GF-D8 (cell line): ENCODE measurements at regions not wholly inside any gene's neighbourhood (a gene's known extent, or its start where the extent isn't known, plus 50 kb on each side); places are given as distances from the start of the nearest gene placed in this dataset.
"Not testable (repeated sequence)": the region's sequence is repeated elsewhere in the genome, so short reads cannot be mapped to it uniquely, and the experiment has no call there.

Experiments used
- DNase-seq: peaks from one replicate; lab custom pipeline; 2025; lab: John Stamatoyannopoulos, UW

- no peak for DNase-seq
Observed at GRCh38 chr6:40882323-40882997, 156.6 kb downstream of the UNC5CL start.

- no peak for DNase-seq
Observed at GRCh38 chr6:40881501-40881900, 157.5 kb downstream of the UNC5CL start.

DNA sequence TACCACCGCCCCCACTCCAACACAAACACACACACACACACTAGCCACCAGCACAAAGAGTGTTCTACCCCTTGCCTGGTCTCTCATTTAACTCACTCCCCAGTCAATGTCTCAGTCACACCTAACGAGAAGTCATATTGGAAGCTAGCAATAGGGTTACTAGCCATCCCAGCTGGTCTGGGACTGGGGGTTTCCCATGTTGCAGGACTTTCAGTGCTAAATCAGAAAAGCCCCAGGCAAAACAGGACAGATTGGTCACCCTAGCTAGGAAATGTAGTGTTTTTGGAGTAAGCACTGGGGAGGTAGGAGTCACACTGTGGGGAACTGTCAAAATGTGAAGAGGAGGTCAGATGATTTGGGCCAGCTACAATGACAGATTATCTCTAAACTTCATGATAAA, 158.1 kb downstream of the UNC5CL start:
- no peak for DNase-seq

- DNase-seq: no peak
Observed at GRCh38 chr6:40879169-40879568, 159.9 kb downstream of the UNC5CL start.

DNA sequence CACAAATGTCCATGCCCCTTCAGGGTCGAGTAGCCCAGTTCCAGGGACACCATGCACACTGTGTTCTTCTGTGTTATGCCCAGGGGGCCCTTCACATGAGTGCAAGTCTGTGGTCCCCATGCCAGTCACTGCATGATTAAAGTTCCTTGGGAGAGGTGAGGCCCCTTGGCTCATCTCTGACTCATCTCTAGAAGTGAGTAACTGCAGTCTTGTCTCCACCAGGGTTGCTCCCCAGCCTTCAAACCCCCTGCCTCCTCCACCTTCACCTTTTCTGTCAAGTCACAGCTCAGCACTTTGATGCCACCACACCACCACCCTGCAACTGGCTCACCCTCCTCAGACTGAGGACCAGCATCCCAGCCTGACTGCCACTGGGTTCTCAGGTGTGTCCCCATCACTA, 161.7 kb downstream of the UNC5CL start:
- no peak for DNase-seq

DNA sequence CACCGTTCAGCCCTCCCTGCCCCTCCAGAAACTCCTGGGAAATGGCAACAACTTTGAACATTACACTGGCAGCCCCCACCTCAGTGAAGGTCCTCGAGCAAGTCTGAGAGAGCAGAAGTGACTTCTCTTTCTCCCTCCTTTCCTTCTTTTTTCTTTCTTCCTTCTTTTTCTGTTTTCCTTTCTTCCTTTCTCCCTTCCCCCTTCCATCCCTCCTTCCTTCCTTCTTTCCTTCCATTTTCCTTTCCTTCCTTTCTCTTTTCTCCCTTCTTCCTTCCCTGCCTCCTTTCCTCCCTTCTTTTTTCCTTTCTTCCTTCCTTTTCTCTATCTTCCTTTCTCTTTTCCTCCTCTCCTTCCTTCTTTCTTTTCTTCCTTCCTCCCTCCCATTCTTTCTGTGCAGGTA, 162.7 kb downstream of the UNC5CL start:
- no peak for DNase-seq

- no peak for DNase-seq
Observed at GRCh38 chr6:40874495-40874894, 164.5 kb downstream of the UNC5CL start.

DNA sequence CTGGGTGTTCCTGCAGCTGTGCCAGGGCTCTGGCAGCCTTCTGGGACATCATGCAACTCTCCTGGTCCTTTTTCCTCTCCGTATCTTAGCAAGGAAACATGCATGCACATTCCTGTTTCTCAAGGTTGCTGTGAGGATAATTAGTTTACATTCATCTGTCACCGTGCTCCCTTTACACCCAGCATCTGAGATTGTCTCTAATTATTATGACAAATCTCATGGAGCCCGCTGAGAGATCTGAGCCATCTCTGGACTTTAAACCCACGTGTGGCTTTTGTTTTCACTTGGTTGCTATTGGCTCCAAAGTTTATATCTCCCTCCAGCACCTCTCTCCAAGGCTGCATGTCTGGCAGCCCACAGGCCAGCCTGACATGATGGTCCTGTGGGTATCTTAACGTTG, 167.6 kb downstream of the UNC5CL start:
- DNase-seq: no peak

DNA sequence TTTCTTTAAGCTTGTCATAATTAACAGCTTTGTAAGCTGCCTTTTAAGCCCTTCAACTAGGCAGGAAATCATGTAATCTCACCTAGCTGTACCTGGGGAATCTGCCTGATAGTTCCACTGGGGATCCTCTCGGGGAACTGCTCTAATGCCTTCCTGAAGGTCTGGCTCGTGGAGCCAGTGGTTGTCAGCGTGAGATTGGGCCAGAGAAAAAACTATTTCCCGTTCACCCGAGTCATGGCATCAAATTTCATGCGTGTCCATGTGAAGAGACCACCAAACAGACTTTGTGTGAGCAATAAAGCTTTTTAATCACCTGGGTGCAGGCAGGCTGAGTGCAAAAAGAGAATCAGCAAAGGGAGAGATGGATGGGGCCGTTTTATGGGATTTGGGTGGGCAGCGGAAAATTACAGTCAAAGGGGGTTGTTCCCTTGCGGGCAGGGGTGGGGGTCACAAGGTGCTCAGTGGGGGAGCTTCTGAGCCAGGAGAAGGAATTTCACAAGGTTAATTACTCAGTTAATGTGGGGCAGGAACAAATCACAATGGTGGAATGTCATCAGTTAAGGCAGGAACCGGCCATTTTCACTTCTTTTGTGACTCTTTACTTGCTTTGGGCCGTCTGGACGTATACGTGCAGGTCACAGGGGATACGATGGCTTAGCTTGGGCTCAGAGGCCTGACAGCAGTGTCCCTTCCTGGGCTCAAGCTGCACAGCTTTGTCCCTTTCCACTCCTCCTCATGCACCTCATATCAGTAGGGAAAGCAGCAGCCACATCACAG, 170.7 kb downstream of the UNC5CL start:
- DNase-seq: not testable (repeated sequence)

DNA sequence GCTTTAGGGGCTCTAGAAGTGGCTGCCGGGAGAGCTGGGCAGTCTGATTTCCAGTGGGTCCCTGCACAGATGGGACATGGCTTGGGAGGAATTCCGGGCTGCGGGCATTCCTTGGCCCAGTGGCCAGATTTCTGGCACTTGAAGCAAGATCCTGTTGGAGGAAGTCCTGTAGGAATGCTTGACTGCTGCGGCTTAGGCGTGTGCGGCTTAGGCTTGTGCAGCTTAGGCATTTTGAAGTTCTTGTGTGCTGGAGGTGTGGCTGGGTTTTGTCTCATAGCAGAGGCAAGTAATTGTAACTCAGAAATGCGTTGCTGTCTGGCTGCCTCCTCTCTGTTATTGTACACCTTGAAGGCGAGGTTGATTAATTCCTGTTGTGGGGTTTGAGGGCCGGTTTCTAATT, 171.5 kb downstream of the UNC5CL start:
- not testable (repeated sequence) for DNase-seq

DNA sequence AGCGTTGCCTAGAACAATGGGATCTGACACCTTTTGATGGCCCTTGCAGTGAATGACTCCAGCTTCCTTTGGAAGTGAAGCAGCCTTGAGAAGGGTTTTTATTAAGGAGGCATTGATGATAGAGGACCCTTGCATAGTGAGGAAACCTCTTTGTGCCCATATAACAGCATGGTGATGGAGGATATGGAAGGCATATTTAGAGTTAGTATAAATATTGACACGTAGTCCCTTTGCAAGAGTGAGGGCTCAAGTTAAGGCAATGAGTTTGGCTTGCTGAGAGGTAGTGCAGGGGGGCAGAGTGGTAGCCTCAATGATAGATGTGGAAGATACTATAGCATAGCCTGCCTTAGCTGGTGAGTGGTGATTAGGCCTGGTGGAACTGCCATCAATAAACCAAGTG, 173.8 kb downstream of the UNC5CL start:
- not testable (repeated sequence) for DNase-seq

- DNase-seq: no peak
Observed at GRCh38 chr6:40860443-40860842, 178.6 kb downstream of the UNC5CL start.

- no peak for DNase-seq
Observed at GRCh38 chr6:40856271-40856670, 182.8 kb downstream of the UNC5CL start.

DNA sequence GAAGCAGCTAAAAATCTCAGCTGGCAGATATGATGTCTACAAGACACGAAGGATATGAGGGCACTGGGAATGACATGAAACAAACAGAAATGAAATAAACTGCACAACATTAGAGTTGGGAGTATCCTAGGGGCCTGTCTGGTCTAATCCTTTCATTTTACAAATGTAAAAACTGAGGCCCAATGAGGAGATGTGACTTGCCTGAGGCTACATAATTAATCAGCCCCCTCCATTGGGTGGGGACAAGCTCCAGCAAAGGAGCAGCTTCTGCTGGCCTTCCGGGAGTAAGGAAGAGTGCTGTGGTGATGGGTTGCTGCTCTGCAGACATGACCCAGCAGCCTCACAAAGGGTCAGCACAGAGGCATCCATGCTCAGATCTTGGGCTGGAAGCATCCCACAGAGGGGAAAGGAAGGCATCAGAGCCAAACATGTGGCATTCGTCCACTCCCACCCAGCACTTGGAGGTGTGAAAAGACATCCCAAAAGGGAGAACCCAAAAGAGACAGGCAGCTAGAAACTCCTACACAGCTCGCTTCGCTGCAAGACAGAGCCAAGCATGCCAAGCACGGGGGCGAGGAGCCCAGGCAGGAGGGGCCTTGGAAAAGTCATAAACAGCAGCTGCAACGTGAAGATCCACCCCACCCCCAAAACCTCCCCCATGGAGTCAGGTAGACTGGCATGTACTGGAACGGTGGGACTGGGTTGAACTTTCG, 183.7 kb downstream of the UNC5CL start:
- DNase-seq: no peak

GRCh38 chr6:40854592-40854991, 184.4 kb downstream of the UNC5CL start:
- DNase-seq: no peak

DNA sequence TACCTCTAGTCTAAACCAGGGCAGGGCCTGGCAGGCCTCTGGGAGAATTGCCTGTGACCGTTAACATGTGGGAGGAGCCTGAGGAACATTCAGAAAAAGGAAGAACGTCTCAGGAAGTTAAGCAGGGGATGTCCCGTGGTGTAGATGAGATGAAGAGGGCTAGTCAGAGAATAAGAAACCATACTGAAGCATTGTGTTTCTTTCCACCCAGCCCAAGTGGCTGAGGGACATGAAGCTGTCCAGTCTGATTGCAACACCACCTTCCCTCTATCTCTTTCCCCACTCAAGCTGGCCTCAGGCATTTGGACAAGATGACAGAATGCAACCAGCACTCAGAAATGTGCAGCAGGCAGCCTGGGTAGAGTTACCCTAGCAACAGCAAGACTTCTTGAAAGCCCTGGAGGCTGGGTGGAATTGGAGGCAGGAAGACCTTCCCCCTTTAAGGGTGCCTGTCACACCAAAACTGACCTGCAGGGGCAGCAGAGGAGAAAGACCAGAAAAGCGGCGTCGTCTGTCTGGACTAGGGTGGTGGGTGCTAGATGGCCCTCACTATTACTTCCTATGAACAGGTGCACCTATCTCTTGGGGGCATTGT, 186.1 kb downstream of the UNC5CL start:
- DNase-seq: no peak

GRCh38 chr6:40849546-40849945, 189.5 kb downstream of the UNC5CL start:
- DNase-seq: no peak

GRCh38 chr6:40848868-40849514, 190.0 kb downstream of the UNC5CL start:
- no peak for DNase-seq

DNA sequence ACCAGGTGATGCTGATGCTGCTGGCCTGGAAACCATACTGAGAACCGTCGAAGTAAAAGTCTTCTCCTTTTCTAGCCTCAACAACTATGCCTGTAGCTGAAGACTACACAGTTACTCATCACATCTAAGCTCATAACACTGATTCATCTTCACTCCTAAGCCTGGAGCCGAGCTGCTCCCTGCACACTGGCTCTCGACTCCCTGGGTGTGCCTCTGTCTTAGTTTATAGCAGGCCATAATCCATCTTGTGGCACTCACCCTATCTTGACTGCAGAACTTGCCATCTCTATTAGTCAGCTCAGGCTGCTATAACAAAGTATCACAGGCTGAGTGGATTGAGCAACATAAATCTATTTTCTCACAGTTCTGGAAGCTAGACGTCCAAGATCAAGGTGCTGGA, 191.0 kb downstream of the UNC5CL start:
- DNase-seq: no peak

DNA sequence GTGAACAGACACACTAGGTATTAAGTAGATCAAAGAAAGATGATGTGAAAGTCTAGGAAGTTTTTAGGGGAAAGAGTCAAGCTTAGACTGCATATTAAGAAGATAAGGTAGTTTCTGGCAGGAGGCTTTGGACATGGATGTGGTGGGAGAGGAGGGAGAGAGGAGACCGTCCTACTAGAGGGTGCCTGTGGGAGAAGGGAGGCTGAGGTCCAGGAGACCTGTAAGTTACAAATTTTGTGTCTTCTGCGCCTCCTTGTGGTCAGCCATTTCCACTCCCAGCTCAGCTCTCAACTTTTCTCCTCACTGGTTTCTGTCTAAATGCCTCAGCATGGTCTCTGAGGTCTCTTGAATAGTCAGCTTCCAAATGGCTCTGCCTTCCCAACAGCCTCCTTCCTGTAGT, 193.5 kb downstream of the UNC5CL start:
- no peak for DNase-seq

DNA sequence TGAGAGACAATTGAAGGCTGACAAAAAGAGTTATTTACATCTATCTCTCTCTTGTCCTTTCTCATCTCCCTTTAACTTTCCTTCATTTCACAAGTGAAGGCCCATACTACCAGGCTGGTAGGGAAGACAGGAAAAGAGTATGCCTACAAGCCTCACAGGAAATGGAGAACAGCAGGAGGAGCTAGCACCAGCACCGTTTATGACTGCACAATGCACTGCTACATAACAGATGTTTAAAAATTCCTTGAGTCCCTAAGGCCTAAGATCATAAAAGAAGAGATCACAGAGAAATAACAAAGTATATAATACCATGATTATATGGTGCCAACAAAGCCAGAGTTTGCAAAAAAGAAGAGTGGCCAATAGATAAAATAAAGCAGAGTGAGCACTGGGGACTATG, 194.8 kb downstream of the UNC5CL start:
- no peak for DNase-seq

DNA sequence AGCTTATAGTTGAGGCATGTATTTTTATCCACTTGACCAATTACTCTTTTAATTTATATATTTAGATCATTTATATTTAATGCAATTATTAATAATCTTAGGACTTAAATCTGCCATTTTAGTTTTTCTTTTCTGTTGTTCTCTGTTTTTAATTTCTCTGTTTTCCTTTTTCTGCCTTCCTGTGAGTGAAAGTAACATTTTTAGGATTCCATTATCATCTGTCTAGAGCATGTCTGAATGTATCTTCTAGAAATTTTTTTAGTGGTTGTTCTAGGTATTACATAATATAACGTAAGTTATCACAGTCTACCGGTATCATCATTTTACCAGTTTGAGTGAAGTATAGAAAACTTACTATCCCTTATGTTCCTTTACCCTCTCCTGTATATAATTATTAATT, 197.3 kb downstream of the UNC5CL start:
- no peak for DNase-seq
